HG03354 (cell line): ENCODE measurements at regions not wholly inside any gene's neighbourhood (a gene's known extent, or its start where the extent isn't known, plus 50 kb on each side); places are given as distances from the start of the nearest gene placed in this dataset.

ENCODE experiments used
- ATAC-seq: cut with Tn5 transposase; IDR thresholded peaks from one replicate; pipeline ENCODE4 v1.9.1; 2021; ENCODE audit warnings: mild to moderate bottlenecking; ENCODE audit not compliant: unreplicated experiment, poor library complexity, severe bottlenecking

DNA sequence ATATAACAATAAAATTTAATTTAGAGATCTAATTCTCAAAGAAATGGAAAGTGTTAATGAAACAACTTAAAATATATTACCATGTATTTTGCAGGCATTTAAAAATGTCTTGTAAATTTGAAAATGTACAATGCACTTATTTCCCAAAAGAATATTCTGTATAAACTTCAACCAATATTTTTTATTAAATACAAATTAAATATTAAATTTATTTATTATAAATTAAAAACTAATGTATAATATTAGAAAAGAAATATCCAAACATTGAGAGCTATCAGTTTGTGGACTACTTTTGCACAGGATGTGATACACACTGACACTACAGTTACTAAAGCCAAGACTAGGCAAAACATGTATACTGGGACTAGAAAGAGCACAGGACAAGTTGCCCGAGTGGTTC is 707.0 kb upstream of the NRSN1 start:
- no peak for ATAC-seq

DNA sequence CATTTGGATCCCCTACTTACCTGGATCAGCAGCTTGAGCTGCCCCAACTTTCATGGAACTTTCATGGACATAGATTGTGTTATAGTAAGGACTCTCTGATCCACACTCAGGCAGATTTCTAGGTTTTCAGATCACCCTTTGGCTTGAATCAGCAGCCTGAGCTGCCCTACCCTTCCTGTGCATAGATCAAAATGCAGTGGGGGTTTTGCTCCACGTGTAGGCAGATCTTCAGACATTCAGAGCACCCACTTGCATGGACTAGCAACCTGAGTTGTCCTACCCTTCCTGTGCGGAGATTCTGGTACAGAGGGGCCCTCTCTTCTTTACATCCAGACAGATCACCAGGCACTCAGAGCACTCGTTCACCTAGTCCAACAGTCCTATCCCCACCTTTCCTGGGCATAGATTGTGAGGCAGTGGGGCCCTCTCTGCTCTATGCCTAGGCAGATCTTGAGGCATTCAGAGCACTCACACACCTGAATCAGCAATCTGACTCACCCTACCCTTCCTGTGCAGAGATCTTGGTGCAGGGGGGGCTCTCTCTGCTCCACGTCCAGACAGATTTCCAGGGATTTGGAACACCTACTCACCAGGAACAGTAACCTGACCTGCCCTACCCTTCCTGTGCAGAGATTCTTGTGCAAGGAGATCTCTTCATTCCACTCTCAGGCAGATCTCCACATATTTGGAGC is 705.2 kb upstream of the NRSN1 start:
- no peak for ATAC-seq

DNA sequence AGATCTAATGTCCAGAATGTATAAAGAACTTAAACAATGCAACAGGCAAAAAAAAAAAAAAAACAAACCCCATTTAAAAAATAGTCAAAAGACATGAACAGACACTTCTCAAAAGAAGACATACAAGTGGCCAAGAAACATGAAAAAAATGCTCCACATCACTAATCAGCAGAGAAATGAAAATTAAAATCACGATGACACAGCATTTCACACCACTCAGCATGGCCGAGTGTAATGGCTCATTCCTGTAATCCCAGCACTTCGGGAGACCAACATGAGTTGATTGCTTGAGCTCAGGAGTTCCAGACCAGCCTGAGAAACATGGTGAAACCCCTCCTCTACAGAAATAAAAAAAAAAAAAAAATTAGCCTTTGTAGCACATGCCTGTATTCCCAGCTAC is 701.4 kb upstream of the NRSN1 start:
- no peak for ATAC-seq

DNA sequence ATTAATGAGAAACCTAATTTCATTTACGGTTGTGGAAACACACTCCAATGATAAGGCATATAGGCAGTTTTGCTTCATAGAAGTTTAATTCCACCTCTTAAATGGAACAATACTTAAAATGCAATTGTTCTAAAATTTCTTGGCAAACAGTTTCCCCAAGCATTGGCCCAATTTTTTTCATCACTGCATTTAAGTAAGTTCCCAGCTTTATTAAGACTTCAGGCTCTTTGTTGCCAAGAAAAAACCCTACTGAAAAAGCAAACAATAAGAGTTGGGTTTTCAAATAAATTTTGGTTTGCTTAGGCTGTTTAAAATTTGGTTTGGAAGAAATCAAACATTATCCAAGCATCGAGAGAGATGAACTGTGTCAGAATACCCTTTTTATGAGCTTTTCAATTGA is 690.9 kb upstream of the NRSN1 start:
- no peak for ATAC-seq

DNA sequence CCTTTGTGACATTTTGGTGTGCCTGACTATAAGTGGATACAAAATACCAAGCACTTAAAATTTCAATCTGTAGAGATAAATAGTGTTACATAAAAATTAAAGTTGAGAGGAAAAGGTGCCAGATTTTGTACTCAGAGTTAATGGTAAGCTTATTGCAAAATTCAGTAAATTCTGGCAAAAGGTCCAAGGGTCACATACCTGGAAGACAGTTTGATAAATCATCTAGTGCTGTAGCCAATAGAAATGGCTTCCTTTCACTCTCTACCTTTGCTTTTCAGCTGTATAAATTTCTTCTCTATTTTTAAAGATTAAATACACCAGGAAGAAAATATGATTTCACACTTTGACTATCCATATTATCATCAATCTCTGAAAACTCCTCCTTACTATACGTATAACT is 690.2 kb upstream of the NRSN1 start:
- ATAC-seq, result no peak

DNA sequence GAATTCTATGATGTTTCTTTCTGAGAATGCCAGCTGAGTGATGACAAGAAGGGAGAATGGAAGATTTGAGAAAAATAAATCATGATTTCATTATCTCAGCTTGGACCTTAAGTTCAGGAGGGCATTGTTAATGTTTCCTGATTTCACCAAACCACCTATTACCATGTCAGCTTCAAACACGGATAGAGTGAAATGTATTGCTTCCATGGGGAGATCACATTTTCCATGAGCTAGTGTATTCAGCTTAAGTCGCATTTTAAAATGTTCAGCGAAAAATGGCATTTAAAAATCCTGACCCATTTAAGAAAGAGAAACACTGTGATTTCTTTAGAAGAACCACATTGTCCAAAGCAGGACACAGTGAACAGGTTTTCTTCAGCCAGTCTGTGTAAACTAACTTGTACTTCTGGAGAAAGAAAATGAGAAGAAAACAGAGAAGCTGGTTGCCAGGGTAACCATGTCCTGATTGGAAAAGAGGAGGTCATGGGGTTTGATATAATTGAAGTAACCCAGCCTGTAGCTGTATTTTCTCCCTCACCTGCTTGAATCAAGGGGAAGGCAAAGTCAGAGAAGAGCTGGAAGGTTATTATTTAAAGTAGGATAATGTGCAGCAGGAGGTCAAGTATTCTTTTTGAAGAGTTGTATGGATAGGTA is 684.1 kb upstream of the NRSN1 start:
- ATAC-seq, result no peak

DNA sequence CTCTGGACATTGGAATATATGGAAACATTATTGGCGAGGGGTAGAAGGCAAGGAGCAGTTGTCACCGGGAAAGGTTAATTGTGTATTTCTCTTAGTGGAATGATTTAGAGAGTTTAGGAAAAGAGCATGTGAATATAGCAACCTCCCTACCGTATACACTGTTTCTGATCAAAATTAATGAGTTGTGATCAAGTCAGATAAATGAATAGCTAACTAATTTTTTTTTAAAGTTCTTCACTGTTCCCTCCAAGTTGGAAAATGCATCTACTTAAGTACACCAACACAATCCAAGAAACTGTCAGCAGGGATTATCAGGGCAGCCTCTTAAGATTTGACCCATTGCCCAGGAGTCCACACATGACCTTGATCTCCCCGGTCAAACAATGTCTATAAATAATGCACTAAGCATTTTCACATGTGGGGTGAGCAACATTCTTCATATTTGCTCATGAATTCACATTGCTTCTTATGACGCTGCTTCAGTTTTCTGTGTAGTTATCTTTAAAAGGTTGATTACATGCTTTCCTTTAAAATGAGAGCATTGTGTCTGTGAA is 680.8 kb upstream of the NRSN1 start:
- ATAC-seq, result no peak

DNA sequence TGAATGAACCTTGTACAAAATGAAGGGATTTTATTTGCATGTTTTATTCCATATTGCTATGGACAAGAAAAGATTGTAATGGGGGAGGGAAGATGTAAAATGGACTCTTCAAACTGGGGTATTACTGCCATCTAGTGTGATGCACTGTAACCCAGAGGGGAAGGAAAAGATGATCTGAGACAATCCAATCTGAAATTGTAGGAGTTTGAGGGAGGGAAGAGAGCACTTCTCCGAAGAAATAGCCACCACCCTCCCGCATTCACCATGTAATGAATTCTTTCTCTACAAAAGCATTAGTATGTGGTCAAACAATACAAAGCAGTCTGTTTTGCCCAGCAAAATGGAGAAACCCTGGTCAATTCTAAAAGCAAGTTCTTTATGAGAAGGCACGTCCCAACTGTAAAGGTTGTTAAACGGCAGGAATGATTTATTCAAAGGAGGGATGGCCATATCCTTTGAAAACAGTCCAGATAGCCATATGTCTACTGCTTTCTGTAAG is 679.5 kb upstream of the NRSN1 start:
- ATAC-seq, result no peak

DNA sequence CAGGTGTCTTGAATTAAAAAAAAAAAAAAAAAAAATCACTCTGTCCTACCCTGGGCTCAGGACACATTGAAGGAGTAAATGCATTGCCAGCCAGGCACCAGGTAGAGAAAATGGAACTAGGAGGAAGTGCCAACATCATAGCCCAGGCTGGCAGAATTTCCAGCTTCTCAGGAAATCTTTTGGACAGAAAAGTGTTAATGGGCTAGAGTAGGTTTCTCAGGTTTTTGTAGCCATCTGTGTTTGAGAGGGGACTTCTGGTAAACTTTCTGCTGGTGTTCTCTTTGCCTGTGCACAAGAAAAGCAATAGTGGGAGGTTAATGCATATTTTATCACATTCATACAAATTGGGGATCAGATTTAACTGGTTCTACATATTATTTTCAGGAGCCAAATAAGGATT is 678.3 kb upstream of the NRSN1 start:
- ATAC-seq, result no peak

DNA sequence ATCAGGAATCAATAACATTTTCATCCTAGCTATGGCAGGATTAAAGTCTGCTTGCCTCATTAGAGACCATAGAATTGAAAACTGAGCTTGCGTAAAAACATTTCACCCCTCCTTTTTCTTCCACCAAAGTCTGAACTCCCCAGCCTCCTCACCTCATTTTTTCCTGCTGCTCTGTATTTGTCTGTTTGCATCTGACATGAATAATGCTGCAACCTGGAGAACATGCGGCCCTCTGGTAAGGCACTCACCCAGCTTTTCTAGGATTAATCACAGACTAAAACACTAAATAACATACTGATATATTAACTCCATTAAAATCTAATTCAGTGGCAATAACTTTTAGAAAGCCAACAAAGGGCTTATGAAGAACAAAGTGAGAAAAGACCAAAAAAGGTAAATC is 677.7 kb upstream of the NRSN1 start:
- ATAC-seq, result no peak

DNA sequence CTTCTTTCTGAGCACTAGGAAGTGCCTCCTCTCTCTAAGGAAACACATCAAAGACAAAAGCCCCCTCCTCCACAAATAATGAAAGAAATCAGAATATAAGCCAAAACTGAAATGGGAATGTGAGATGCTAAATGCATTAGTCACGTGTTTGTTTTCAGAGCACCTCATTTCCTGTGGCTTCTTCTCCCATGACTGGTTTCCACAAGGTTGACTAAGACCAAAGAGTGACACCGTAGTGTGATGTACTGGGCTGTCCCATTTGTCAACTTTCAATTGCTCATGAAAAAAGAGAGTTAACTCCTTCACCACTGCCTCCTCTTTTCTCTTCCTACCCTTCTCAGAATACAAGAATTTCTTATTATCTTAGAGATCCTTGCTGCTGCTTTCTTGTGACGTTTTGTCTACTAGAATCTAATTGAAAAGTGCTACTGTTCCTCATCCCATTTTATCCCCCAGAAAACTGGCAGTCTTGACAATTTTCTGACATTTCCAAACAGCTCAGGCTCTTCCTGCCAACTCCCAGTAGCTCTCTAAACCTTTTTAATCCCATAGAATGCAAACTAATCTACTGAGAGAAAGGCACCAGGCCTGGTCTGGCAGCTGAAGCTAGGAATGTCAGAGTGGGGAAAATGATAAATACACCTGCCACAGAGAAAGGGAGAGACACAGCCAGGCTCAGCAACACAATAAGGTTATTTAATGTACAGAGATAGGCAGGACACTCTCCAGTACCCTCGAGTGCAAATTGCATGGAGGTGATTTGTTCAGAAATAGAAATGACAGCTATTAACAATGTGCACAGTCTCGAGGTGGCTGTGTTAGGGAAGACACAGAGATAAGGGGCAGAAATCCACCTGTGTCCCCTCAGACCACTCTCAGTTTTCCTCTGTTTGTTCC is 671.7 kb upstream of the NRSN1 start:
- no peak for ATAC-seq

DNA sequence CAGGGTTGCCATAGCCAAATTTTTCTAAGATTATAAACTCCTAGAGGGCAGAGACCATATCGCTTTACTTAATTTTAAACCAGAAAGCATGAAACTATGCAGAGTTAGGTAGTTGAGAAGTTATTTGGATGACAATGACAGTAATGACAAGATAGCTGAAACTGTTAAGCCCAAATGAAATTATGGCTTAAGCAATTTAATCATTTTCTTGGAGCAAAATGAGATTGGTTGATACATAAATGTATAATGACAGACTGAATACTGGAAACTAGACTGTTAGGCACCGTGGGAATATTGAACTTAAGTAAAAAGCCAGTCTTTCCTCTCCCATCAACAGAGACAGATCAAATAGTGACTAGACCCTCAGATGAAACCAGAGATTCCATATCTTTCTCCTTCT is 670.3 kb upstream of the NRSN1 start:
- no peak for ATAC-seq

DNA sequence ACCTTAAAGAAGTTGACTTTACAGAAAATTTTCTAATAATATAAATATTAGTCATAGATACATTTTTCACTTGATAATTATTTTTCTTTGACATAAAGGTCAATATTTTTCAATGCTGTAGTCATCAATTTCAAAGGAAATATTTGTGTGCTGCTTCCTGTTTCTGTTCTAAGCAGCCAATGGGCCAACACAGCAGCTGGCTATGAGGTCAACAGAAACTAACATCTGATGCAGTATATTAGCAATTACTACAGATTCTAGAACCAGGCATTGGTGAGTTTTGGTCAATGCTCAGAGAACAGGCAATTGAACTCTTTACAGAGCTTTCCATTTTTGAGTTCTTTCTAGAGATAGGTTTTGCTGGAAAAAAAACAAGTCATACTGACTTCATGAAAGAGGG is 669.6 kb upstream of the NRSN1 start:
- ATAC-seq, result no peak

DNA sequence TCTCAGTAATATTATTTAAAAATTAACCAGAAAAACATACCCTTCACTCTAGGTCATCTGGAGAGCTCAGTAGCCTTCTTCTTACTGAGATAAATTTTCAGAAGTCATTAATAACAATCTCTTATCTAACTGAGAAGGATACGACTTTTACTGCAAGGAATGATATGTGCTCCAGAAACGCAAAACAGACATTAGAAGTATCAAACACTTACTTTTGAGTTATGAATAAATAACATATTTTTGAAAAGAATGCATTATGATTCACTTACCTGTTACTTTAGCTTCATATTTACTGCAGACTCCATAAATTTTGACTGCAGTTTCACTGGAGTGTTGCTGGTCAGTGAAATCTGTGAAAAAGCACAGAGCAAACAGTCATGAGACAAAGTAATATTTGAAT is 668.7 kb upstream of the NRSN1 start:
- no peak for ATAC-seq

DNA sequence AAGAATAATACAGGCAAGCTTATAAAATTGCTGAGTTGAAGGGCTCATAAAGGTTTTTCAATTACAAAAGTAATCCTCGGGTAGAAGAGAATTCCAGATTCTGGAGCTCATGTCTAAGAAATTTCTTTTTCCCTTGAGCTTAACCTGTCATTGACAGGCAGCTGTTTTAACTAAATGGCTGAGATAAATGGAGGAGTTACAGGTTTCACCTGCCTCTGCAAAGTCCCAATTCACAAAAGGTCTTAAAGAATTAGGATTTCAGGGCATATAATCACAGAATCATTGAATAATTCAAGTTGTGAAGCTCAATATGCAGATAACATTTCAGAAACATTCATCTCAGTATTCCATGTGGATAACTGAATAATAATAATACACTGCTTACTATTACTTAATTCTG is 660.1 kb upstream of the NRSN1 start:
- ATAC-seq, result no peak

DNA sequence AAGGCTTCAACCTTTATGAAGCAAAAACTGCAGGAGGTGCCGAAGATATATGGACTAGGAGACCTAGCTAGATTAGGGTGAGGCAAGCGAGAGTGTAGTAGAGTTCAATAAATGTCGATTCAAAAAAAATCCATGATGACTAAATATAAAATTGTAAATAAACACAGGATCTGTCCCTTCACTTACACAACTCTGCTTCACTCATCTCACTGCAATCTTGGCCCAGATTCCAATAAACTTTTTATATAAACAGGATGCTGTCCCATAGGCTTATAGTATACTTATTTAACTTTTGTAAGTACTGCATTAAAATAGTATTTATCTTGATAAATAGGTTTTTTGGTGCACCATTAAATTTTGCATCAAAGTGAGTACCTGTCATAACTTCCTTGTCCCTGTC is 648.4 kb upstream of the NRSN1 start:
- no peak for ATAC-seq

DNA sequence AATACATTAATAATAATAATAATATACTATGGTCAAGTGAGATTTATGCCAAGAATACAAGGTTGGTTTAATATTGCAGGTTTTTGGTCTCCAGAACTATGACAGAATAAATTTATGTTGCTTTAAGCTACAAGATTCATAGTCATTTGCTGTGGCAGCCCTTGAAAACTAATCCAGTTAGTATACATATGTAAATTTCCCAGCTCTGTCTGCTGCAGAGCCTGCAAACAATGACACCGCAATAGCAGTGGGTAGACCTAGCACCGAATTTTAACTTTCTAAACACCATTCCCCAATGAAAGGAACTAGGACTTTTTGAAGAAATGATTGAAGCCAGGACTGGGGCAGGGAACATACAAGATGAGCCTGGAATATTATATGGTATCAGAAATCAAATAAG is 647.7 kb upstream of the NRSN1 start:
- no peak for ATAC-seq

DNA sequence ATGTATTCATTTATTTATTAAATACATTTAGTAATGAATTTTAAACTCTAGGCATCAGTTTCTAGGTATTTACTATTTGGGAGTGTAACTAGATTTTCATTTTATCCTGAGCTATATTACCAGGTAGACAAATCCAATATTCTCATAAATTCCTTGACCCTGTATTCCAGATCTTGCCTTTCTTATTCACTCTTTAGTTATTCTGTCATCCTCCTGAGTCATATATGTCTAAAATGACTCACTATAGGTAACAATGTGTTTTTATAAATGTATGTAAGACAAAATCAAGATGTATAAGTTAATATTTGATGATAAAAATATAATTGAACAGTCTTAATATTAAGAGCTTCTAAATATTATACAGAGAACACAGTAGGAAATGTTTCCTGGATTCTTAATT is 642.1 kb upstream of the NRSN1 start:
- ATAC-seq, result no peak

DNA sequence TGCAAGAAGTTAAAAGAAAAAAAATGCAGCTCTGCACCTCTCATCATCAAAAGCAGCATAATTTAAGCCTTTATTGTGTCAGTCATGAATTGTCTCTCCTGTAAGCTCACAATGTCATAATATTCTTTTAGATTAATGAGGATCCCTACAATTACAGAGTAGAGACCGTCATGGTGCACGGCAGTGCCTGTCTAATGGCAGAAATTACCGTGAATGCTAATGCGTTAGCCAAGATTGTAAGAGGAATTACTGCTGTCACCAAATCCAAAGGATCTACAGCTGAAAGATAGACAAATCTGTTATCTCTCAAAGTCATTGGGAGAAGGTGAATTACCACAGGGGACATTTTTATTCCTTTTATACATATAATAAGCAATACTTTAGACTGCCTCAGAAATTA is 631.6 kb upstream of the NRSN1 start:
- no peak for ATAC-seq

DNA sequence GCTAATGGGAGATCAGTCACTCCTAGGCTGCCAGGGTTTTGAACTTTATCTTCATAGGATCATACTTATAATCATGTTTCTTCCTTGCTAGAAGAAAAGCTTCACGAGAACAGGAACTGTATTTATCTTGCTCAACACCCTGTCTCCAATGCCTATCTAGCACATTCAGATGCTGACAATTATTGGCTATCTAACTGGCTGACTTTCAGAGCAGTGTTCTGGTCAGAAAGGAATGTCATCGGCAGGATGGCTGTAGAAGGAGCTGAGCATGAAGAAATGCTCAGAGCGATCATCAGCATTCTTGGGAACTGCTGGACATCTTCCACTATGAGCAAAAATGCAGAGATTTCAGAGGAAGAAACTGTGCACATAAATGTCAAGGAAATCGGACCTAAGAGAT is 628.0 kb upstream of the NRSN1 start:
- ATAC-seq, result no peak
